Right atrium auricular region (tissue), 2 donors: ENCODE measurements at regions not wholly inside any gene's neighbourhood (a gene's known extent, or its start where the extent isn't known, plus 50 kb on each side); places are given as distances from the start of the nearest gene placed in this dataset.

ENCODE experiments used
- DNase-seq: peaks from one replicate; pipeline ENCODE4 v3.0.0-alpha.2; 2019; ENCODE audit warnings: low spot score
- H3K27ac ChIP-seq, 2 donors: fragments of 200-600 bp; sonication (generic); 1 replicate in 1 of 2; 2 replicates in 1 of 2; pipeline ENCODE4 v1.5.1; 2016 to 2019
- H3K27me3 ChIP-seq, 2 donors: fragments of 200-600 bp; sonication (generic); one replicate each; pipeline versions ENCODE4 v1.5.1 to v1.6.0; 2017 to 2019
- H3K36me3 ChIP-seq: fragments of 200-600 bp; sonication (generic); one replicate; pipeline ENCODE4 v1.5.1; 2016
- H3K4me1 ChIP-seq, 2 donors: fragments of 200-600 bp; sonication (generic); one replicate each; pipeline versions ENCODE4 v1.5.1 to v1.6.0; 2017 to 2019
- H3K4me3 ChIP-seq, 2 donors: fragments of 200-600 bp; sonication (generic); 1 replicate in 1 of 2; 2 replicates in 1 of 2; pipeline ENCODE4 v1.5.1; 2017 to 2019; ENCODE audit warnings: mild to moderate bottlenecking in 1 of 2, moderate library complexity in 1 of 2
- H3K9me3 ChIP-seq, 2 donors: fragments of 200-600 bp; sonication (generic); one replicate each; pipeline ENCODE4 v1.5.1; 2019
- CTCF ChIP-seq, 2 donors: fragments of 200-600 bp; sonication (generic); IDR thresholded peaks; one replicate each; pipeline ENCODE4 v1.5.1; 2019; ENCODE audit warnings: antibody characterized with exemption in 2 of 2

- Histone ChIP-seq H3K9me3 (peaks cover 2 to 7% of the 10 kb centered on the region in 2 donors), H3K36me3 (no peaks in the 10 kb centered on the region), H3K4me1 (no peaks in the 10 kb centered on the region), H3K27ac (no peak overlapping the region), H3K27me3 (no peaks in the 10 kb centered on the region), H3K4me3 (no peak overlapping the region)
- no peak for TF ChIP-seq CTCF (IDR thresholded peaks at IDR 0.05)
- DNase-seq, result no peak
These were observed 204.4 kb upstream of the THBS1 start for GRCh38 chr15:39376371-39376909.

- no peaks in the 10 kb centered on the region for H3K9me3 ChIP-seq
- H3K4me1 ChIP-seq, result no peaks in the 10 kb centered on the region
- H3K27ac ChIP-seq, result no peak overlapping the region
- no peaks in the 10 kb centered on the region for H3K27me3 ChIP-seq
- no peak overlapping the region for H3K4me3 ChIP-seq
- no peak for TF ChIP-seq CTCF (IDR thresholded peaks at IDR 0.05)
- no peaks in the 10 kb centered on the region for H3K36me3 ChIP-seq
- DNase-seq, result no peak
These were observed 199.4 kb upstream of the THBS1 start for GRCh38 chr15:39381517-39381916.

- Histone ChIP-seq H3K9me3 (no peaks in the 10 kb centered on the region), H3K27ac (peak overlapping the region in 1 of 2 donors; percentile 24), H3K4me1 (no peaks in the 10 kb centered on the region), H3K4me3 (no peak overlapping the region), H3K36me3 (no peaks in the 10 kb centered on the region), H3K27me3 (no peaks in the 10 kb centered on the region)
- DNase-seq, result no peak
- no peak for TF ChIP-seq CTCF (IDR thresholded peaks at IDR 0.05)
These were observed 192.8 kb upstream of the THBS1 start for GRCh38 chr15:39388118-39388517.

- DNase-seq, result no peak
- Histone ChIP-seq H3K27me3 (no peaks in the 10 kb centered on the region), H3K36me3 (no peaks in the 10 kb centered on the region), H3K4me1 (no peaks in the 10 kb centered on the region), H3K4me3 (no peak overlapping the region), H3K27ac (no peak overlapping the region), H3K9me3 (no peaks in the 10 kb centered on the region)
- no peak for TF ChIP-seq CTCF (IDR thresholded peaks at IDR 0.05)
These were observed 189.6 kb upstream of the THBS1 start for GRCh38 chr15:39391230-39391629.

GRCh38 chr15:39392469-39393047 is 188.3 kb upstream of the THBS1 start:
- no peak for TF ChIP-seq CTCF (IDR thresholded peaks at IDR 0.05)
- Histone ChIP-seq H3K4me3 (no peak overlapping the region), H3K9me3 (no peaks in the 10 kb centered on the region), H3K4me1 (no peaks in the 10 kb centered on the region), H3K27me3 (no peaks in the 10 kb centered on the region), H3K36me3 (no peaks in the 10 kb centered on the region), H3K27ac (no peak overlapping the region)
- no peak for DNase-seq
